Large intestine (tissue), 3 donors: ENCODE measurements at regions not wholly inside any gene's neighbourhood (a gene's known extent, or its start where the extent isn't known, plus 50 kb on each side); places are given as distances from the start of the nearest gene placed in this dataset.
A peak's percentile ranks its signal among the peaks of the same experiment; 100 is the strongest.

Experiments used
- DNase-seq, 2 donors: peaks; one replicate each; pipeline versions ENCODE4 v3.0.0 to v3.0.0-alpha.2; 2013
- H3K27ac ChIP-seq: one replicate; pipeline ENCODE4 v1.5.1; 2013; ENCODE audit warnings: low read length
- H3K27me3 ChIP-seq: 2 replicates; pipeline ENCODE4 v1.6.1; 2013; ENCODE audit warnings: low read length; ENCODE audit not compliant: control insufficient read depth, insufficient read depth
- H3K36me3 ChIP-seq: 2 replicates; pipeline ENCODE4 v1.6.1; 2013; ENCODE audit warnings: low read length; ENCODE audit not compliant: control insufficient read depth, insufficient read depth
- H3K4me1 ChIP-seq: one replicate; pipeline ENCODE4 v1.6.1; 2013; ENCODE audit warnings: low read length; ENCODE audit not compliant: control insufficient read depth, insufficient read depth
- H3K4me3 ChIP-seq: one replicate; pipeline ENCODE4 v1.5.1; 2013; ENCODE audit warnings: low read length
- H3K9me3 ChIP-seq: one replicate; pipeline ENCODE4 v1.6.1; 2013; ENCODE audit warnings: mild to moderate bottlenecking, low read depth, low read length, moderate library complexity; ENCODE audit not compliant: control insufficient read depth
- WGBS: methylation state at CpG from one replicate; pipeline ENCODE4 v1.1.5; 2013; ENCODE audit warnings: low lambda C conversion rate; ENCODE audit not compliant: insufficient coverage; 5-methylcytosine and 5-hydroxymethylcytosine counted together

DNA sequence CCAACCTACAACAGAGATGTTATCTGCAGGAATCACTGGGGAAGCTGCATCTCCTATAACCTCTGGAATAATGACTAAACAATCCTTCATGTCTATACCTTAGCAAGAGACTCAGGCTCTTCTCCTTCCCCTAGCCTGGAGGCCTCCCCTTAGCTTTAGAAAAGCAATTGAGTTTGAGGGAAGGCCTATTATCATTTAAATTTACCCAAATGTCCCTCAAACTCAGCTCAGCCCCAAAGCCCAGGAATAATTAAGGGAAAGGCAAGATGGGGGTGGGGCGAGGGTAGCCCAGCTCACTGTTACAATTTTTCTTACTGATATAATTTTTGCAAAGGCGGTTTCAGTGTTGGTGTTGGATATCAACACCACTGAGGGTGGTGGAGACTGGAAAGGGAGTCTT lies 151.4 kb upstream of the EEA1 start:
- no CpG with 5 or more reads among the region's 2 CpGs for WGBS
- H3K9me3 ChIP-seq, result peaks cover 8% of the 10 kb centered on the region

DNA sequence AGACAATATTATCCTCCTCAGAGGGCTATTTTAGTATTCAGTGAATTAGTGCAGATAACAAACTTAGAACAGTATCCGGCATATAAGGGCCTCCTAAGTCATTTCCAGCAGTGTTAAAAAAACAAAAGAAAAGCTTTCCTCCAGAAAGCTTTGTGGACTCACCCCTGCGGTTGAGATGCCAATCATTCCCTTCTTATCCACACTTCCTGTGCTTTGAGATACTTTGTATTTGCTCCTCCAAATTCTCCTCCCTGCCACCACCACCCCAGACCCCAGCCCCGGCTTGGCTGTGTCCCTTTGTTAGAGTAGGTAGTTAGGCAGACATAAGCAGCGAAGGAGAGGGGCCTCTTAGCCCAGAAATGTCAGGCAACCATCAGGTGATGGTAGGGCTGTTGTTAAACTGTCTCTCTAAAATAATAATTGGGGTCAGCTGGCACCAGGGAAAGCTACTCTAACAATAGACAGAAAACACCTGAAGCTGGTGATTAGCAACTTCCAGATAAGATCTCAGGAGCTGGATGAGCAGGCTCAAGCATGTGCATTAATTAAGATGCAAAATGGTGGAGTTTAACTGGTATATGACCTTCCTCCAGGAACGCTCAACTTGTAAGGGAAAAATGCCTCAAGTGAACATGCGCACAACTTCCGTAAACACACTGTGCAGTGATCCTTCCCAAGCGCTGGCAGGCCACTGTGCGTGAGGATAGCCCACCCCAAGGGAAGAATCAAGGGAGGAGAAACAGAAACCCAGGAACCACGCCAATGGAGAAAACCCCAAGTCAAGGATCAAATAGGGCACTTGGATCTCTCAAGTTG lies 152.1 kb upstream of the EEA1 start:
- no peaks in the 10 kb centered on the region for H3K27me3 ChIP-seq
- no peaks in the 10 kb centered on the region for H3K4me1 ChIP-seq
- WGBS, result no CpG with 5 or more reads among the region's 10 CpGs
- H3K27ac ChIP-seq, result no peak overlapping the region
- peaks cover 8% of the 10 kb centered on the region for H3K9me3 ChIP-seq
- DNase-seq, result no peak
- H3K4me3 ChIP-seq, result no peak overlapping the region
- no peaks in the 10 kb centered on the region for H3K36me3 ChIP-seq

More for the DNA sequence above, 151.4 kb upstream of the EEA1 start:
- no peak for DNase-seq
- no peak overlapping the region for H3K4me3 ChIP-seq
- H3K27ac ChIP-seq, result no peak overlapping the region
- no peaks in the 10 kb centered on the region for H3K4me1 ChIP-seq
- no peaks in the 10 kb centered on the region for H3K36me3 ChIP-seq
- no peaks in the 10 kb centered on the region for H3K27me3 ChIP-seq

GRCh38 chr12:93081810-93082165 lies 152.7 kb upstream of the EEA1 start:
- H3K9me3 ChIP-seq, result peaks cover 10% of the 10 kb centered on the region
- no peak overlapping the region for H3K27ac ChIP-seq
- no peak overlapping the region for H3K4me3 ChIP-seq
- H3K27me3 ChIP-seq, result no peaks in the 10 kb centered on the region
- no peaks in the 10 kb centered on the region for H3K4me1 ChIP-seq
- H3K36me3 ChIP-seq, result no peaks in the 10 kb centered on the region
- WGBS, result no CpG with 5 or more reads among the region's 4 CpGs
- no peak for DNase-seq

GRCh38 chr12:93085383-93086287 lies 156.5 kb upstream of the EEA1 start:
- no peak for DNase-seq
- no CpG with 5 or more reads among the region's 4 CpGs for WGBS

DNA sequence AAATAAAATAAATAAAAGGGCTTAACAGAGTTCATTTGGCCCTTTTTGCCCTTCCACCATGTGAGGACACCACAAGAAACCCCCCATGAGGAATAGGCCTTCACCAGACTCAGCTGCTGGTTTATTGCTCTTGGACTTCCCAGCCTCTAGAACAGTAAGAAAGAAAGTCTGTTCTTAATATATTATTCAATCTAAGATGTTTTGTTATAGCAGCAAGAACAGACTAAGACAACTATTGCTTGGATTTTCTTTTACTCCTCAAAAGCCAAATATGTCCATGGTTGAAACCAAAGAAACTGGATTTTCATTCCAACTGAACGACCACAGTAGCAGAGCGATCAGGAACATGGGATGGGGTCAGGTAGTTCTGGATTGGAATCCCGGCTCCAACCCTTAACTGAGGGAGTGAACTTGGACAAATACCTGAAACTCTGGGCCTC lies 157.2 kb upstream of the EEA1 start:
- H3K36me3 ChIP-seq, result no peaks in the 10 kb centered on the region
- peaks cover 10% of the 10 kb centered on the region for H3K9me3 ChIP-seq
- no peak for DNase-seq
- H3K4me1 ChIP-seq, result peaks cover 20% of the 10 kb centered on the region
- no peak overlapping the region for H3K4me3 ChIP-seq
- WGBS, result no CpG with 5 or more reads among the region's 3 CpGs
- H3K27ac ChIP-seq, result no peak overlapping the region
- no peaks in the 10 kb centered on the region for H3K27me3 ChIP-seq

More at GRCh38 chr12:93085383-93086287, 156.5 kb upstream of the EEA1 start:
- H3K27me3 ChIP-seq, result no peaks in the 10 kb centered on the region
- peaks cover 16% of the 10 kb centered on the region for H3K4me1 ChIP-seq
- no peak overlapping the region for H3K4me3 ChIP-seq
- no peak overlapping the region for H3K27ac ChIP-seq
- H3K9me3 ChIP-seq, result peaks cover 10% of the 10 kb centered on the region
- H3K36me3 ChIP-seq, result no peaks in the 10 kb centered on the region

DNA sequence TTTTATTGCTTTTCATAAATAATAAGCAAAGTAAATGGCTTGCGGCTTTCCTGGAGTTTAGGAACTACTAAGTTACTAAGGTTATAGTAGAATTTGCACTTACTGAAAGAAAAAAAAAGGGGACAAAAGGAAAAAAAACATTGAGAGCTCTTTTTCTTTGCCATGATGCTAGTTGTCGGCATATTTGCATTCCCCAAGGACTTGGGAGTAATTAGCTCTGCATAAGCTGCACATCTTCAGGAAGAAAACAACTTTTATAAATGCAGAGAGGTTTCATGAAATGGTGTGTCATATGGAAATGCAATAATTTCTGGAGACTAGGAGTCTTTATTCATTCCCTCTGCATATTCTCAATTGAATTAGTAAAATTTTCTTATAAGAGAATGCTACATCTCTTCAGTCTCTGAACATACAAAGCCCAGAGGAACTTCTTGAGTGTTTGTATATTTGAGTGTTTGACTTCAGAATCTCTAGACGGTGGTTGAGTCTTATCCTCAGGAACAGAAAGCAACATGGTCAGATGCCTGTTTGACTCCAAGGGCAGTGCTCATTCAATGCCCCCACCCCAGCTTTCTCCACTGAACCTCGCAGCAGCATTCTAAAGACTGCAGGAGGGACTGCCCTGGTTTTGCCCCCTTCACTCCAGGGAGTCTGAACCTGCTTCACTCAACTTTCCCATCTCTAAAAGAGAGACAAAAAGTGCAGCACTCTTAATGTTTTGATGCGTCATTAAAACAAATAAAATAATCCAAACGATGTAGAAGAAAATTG lies 158.9 kb upstream of the EEA1 start:
- peaks cover 2% of the 10 kb centered on the region for H3K9me3 ChIP-seq
- H3K27me3 ChIP-seq, result no peaks in the 10 kb centered on the region
- H3K36me3 ChIP-seq, result no peaks in the 10 kb centered on the region
- DNase-seq, result no peak
- H3K27ac ChIP-seq, result peak overlapping the region; percentile 71
- peaks cover 26% of the 10 kb centered on the region for H3K4me1 ChIP-seq
- WGBS, result 29% methylated on average over 1 of the region's 6 CpGs
- no peak overlapping the region for H3K4me3 ChIP-seq

- peak; percentile 70 to 83 for DNase-seq
- Histone ChIP-seq H3K4me1 (peaks cover 28% of the 10 kb centered on the region), H3K36me3 (no peaks in the 10 kb centered on the region), H3K4me3 (no peak overlapping the region), H3K27ac (peak overlapping the region; percentile 73), H3K9me3 (peaks cover 2% of the 10 kb centered on the region), H3K27me3 (no peaks in the 10 kb centered on the region)
- WGBS, result no CpG with 5 or more reads among the region's 5 CpGs
Observed at GRCh38 chr12:93089805-93090569, 160.9 kb upstream of the EEA1 start.

DNA sequence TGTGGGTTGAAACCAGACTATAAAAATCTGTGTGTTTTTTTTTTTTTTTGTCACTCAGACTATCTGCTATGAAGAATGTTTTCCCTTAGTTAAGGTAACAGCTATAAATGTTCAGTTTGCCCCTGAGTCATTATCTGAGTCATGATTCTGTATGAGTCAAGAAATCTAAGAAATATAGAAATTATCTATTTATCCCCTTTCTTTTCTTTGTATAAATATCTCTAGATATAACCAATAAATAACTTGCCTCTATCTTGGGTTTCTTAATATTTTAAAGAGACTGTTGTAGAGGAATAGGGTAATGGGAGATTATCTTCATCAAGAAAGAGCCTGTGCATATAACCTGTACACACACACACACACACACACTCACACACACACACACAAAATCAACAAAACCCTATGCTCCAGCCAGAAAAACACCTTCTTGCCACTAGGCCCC lies 161.7 kb upstream of the EEA1 start:
- peak overlapping the region; percentile 73 for H3K27ac ChIP-seq
- no peaks in the 10 kb centered on the region for H3K27me3 ChIP-seq
- H3K36me3 ChIP-seq, result no peaks in the 10 kb centered on the region

GRCh38 chr12:93091886-93092648 lies 163.0 kb upstream of the EEA1 start:
- WGBS, result 60% methylated on average over 1 of the region's 6 CpGs
- Histone ChIP-seq H3K4me1 (peaks cover 41% of the 10 kb centered on the region), H3K4me3 (no peak overlapping the region), H3K9me3 (no peaks in the 10 kb centered on the region), H3K27me3 (no peaks in the 10 kb centered on the region), H3K27ac (no peak overlapping the region), H3K36me3 (no peaks in the 10 kb centered on the region)
- no peak for DNase-seq

More for the DNA sequence above, 161.7 kb upstream of the EEA1 start:
- Histone ChIP-seq H3K4me1 (peaks cover 33% of the 10 kb centered on the region), H3K9me3 (peaks cover 2% of the 10 kb centered on the region), H3K4me3 (no peak overlapping the region)
- peak in 1 of 2 donors; percentile 37 for DNase-seq
